Activated CD4-positive, alpha-beta T cell treated with anti-CD3 and anti-CD28 coated beads, Interleukin-2, amount 50 U/mL, for 16 hours (primary cell): ENCODE measurements at regions not wholly inside any gene's neighbourhood (a gene's known extent, or its start where the extent isn't known, plus 50 kb on each side); places are given as distances from the start of the nearest gene placed in this dataset.

Experiments used
- DNase-seq: peaks from one replicate; pipeline ENCODE4 v3.0.0-alpha.2; 2020

GRCh38 chrX:68942840-68943239 is 114.0 kb downstream of the EFNB1 start:
- DNase-seq: no peak

- no peak for DNase-seq
Measured at GRCh38 chrX:68942104-68942503, 113.3 kb downstream of the EFNB1 start.

GRCh38 chrX:68941385-68941952 is 112.6 kb downstream of the EFNB1 start:
- DNase-seq: no peak

GRCh38 chrX:68940601-68941000 is 111.8 kb downstream of the EFNB1 start:
- DNase-seq: no peak

GRCh38 chrX:68939868-68940267 is 111.0 kb downstream of the EFNB1 start:
- DNase-seq: no peak

- DNase-seq: no peak
Measured at GRCh38 chrX:68938244-68939004, 109.6 kb downstream of the EFNB1 start.

GRCh38 chrX:68937581-68937980 is 108.8 kb downstream of the EFNB1 start:
- DNase-seq: no peak

- DNase-seq: no peak
Measured at GRCh38 chrX:68936608-68937007, 107.8 kb downstream of the EFNB1 start.

- no peak for DNase-seq
Measured at GRCh38 chrX:68936126-68936525, 107.3 kb downstream of the EFNB1 start.

- DNase-seq: no peak
Measured at GRCh38 chrX:68935362-68935761, 106.5 kb downstream of the EFNB1 start.

- no peak for DNase-seq
Measured at GRCh38 chrX:68934922-68935321, 106.1 kb downstream of the EFNB1 start.

- no peak for DNase-seq
Measured at GRCh38 chrX:68934421-68934820, 105.6 kb downstream of the EFNB1 start.

- DNase-seq: no peak
Measured at GRCh38 chrX:68932611-68933010, 103.8 kb downstream of the EFNB1 start.

- DNase-seq: no peak
Measured at GRCh38 chrX:68931345-68931744, 102.5 kb downstream of the EFNB1 start.

GRCh38 chrX:68930542-68931317 is 101.9 kb downstream of the EFNB1 start:
- DNase-seq: no peak

- DNase-seq: no peak
Measured at GRCh38 chrX:68929332-68930150, 100.7 kb downstream of the EFNB1 start.

GRCh38 chrX:68928401-68928800 is 99.6 kb downstream of the EFNB1 start:
- DNase-seq: no peak

- no peak for DNase-seq
Measured at GRCh38 chrX:68927178-68927577, 98.4 kb downstream of the EFNB1 start.

- DNase-seq: no peak
Measured at GRCh38 chrX:68923147-68923546, 94.3 kb downstream of the EFNB1 start.

- DNase-seq: no peak
Measured at GRCh38 chrX:68922013-68922412, 93.2 kb downstream of the EFNB1 start.

GRCh38 chrX:68920561-68920960 is 91.7 kb downstream of the EFNB1 start:
- no peak for DNase-seq

GRCh38 chrX:68919707-68920106 is 90.9 kb downstream of the EFNB1 start:
- DNase-seq: no peak

GRCh38 chrX:68918202-68918601 is 89.4 kb downstream of the EFNB1 start:
- DNase-seq: no peak
